ENCODE measurements at regions not wholly inside any gene's neighbourhood (a gene's known extent, or its start where the extent isn't known, plus 50 kb on each side); places are given as distances from the start of the nearest gene placed in this dataset.

DNA sequence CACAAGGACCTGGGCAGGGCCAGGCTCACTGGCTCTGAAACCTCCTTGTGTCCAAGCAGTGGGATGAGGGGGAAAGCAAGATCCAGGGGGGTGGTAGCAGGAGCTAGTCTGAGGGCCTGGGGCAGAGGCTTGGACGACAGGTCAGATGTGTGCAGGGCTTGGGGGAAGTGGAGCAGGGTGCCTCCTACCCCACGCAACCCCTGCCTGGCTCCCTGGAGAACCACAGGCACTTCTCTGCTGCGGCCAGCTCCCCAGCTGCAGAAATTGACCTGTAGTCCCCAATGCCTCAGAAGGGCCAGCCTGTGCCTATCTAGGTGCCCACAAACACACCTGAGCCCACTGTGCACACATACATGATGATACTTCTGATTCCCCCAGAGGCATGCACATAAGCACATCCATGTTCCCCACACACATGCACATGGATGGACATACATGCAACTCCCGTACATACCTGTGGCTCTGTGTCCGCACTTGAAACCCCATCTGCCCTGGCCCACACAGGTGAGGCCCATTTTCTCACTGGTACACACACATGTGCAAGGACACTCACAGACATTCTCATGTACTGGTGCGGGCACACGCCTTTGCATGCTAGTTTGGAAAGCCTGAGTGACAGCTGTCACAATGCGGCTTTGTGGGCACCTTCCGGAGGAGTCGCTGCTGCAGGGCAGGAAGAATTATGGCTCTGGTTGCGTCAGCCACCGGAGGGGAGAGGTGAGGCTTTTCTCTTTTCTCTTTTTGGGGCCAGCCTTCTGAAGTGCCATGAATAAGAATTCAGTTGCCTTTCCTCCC is 247.2 kb upstream of the CSF3R start:
- Histone ChIP-seq H3K27ac (no peak overlapping the region), H3K36me3 (ENCODE audit: low read depth, missing control alignments) (no peaks in the 10 kb centered on the region), H3K4me1 (no peaks in the 10 kb centered on the region), H3K4me3 (no peak overlapping the region), H3K9me3 (no peaks in the 10 kb centered on the region), H3K27me3 (no peaks in the 10 kb centered on the region)
- TF ChIP-seq POLR2A (IDR thresholded peaks at IDR 0.05), result no peak
- TF ChIP-seq, protein P1, sequence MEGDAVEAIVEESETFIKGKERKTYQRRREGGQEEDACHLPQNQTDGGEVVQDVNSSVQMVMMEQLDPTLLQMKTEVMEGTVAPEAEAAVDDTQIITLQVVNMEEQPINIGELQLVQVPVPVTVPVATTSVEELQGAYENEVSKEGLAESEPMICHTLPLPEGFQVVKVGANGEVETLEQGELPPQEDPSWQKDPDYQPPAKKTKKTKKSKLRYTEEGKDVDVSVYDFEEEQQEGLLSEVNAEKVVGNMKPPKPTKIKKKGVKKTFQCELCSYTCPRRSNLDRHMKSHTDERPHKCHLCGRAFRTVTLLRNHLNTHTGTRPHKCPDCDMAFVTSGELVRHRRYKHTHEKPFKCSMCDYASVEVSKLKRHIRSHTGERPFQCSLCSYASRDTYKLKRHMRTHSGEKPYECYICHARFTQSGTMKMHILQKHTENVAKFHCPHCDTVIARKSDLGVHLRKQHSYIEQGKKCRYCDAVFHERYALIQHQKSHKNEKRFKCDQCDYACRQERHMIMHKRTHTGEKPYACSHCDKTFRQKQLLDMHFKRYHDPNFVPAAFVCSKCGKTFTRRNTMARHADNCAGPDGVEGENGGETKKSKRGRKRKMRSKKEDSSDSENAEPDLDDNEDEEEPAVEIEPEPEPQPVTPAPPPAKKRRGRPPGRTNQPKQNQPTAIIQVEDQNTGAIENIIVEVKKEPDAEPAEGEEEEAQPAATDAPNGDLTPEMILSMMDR (IDR thresholded peaks at IDR 0.05), result no peak
- 79 to 87% methylated on average over 10 to 12 of the region's 12 CpGs for WGBS, 2 donors
- DNase-seq, result no peak
- intact Hi-C loops (cut with DNase I; ENCODE audit: low total_unique reads), result no loop called here

DNA sequence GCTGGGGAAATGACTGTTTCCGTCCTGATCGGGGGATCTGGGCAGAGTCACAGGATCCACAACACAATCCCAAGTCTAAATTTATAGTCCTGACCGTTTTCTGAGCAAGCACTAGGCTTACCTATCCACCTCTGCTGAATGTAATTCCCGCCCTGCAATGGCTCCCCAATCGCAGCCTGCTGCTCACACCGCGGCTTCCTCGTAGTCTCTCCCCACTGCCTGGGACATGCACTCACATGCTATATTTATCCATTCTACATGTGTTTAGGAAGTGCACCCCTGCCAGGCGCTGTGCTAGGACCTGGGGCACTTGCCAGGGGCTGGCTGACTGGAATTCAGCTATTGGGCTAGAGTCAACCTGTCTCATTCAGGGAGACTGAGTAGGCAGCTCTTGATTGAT is 246.6 kb upstream of the CSF3R start:
- no peaks in the 10 kb centered on the region for H3K9me3 ChIP-seq
- no peak overlapping the region for H3K27ac ChIP-seq
- H3K36me3 ChIP-seq (ENCODE audit: low read depth, missing control alignments), result no peaks in the 10 kb centered on the region
- H3K4me1 ChIP-seq, result no peaks in the 10 kb centered on the region
- DNase-seq, result no peak
- WGBS, 2 donors, result 70 to 74% methylated on average over 9 of the region's 9 CpGs
- intact Hi-C loops (cut with DNase I; ENCODE audit: low total_unique reads), result no loop called here
- TF ChIP-seq, protein P1 (IDR thresholded peaks at IDR 0.05), result no peak
- TF ChIP-seq POLR2A (IDR thresholded peaks at IDR 0.05), result no peak
- no peaks in the 10 kb centered on the region for H3K27me3 ChIP-seq
- no peak overlapping the region for H3K4me3 ChIP-seq

DNA sequence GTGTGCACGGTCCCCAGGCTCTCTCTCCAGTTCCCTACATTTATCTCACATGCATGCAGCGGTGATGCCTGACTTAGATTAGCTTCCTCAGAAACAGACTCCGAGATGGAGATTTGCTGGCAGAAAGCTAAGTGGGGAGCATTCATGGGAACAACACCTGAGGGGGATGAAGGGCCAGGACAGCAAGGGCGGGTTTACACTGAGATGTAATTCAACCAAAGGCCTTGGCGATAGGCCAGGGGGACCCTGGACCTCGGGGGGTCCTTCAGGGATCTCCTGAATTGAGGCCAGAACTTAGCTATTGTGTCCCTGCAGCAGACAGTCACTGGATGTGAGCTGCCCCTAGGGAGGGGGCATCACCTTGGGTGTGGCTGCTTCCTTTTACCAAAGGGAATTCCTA is 246.1 kb upstream of the CSF3R start:
- no peak for TF ChIP-seq POLR2A (IDR thresholded peaks at IDR 0.05)
- TF ChIP-seq, protein P1 (IDR thresholded peaks at IDR 0.05), result no peak
- intact Hi-C loops (cut with DNase I; ENCODE audit: low total_unique reads), result no loop called here
- no peaks in the 10 kb centered on the region for H3K27me3 ChIP-seq
- DNase-seq, result no peak
- no peak overlapping the region for H3K4me3 ChIP-seq
- H3K9me3 ChIP-seq, result no peaks in the 10 kb centered on the region
- no peaks in the 10 kb centered on the region for H3K4me1 ChIP-seq
- no peak overlapping the region for H3K27ac ChIP-seq
- H3K36me3 ChIP-seq (ENCODE audit: low read depth, missing control alignments), result no peaks in the 10 kb centered on the region
- WGBS, 2 donors, result 83 to 85% methylated on average over 6 of the region's 6 CpGs

DNA sequence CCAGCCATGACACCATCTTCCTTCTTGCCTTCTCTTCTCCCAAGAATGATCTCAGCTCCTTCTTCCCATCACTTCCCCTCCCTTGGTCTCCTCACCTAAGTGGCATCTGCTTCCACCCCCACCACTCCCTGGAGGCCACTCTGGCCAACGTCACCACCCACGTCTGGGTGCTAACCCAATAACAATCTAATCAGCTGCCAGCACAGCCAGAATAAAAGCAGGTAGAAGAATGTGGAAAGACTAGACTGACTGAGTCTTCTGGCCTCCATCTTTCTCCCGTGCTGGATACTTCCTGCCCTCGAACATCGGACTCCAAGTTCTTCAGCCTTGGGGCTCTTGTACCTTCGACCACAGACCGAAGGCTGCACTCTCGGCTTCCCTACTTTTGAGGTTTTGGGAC is 245.3 kb upstream of the CSF3R start:
- H3K9me3 ChIP-seq, result no peaks in the 10 kb centered on the region
- TF ChIP-seq, protein P1 (IDR thresholded peaks at IDR 0.05), result no peak
- no peak for TF ChIP-seq POLR2A (IDR thresholded peaks at IDR 0.05)
- no peaks in the 10 kb centered on the region for H3K27me3 ChIP-seq
- H3K36me3 ChIP-seq (ENCODE audit: low read depth, missing control alignments), result no peaks in the 10 kb centered on the region
- no peak overlapping the region for H3K4me3 ChIP-seq
- no peaks in the 10 kb centered on the region for H3K4me1 ChIP-seq
- DNase-seq, result no peak
- intact Hi-C loops (cut with DNase I; ENCODE audit: low total_unique reads), result no loop called here
- 91 to 93% methylated on average over 7 to 8 of the region's 8 CpGs for WGBS, 2 donors
- no peak overlapping the region for H3K27ac ChIP-seq

DNA sequence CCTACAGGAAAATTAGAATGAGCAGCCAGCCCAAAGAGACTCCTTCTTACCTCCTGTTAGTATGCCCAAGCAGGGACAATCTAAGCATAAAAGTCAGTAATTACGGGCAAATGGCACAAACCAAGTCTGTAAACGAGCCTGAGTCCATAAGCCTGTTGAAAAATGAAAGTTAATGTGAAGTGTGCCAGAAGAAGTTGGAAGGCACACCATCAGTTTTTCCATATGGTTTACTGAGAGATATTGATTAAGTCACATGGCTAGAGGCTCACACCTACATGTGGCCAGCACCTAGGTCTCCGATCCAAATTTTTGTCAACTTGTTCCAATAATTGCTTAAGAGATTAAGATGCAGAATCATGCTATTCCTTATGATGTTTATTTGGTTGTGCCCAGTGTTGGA is 242.4 kb upstream of the CSF3R start:
- intact Hi-C loops (cut with DNase I; ENCODE audit: low total_unique reads), result no loop called here
- no peak for DNase-seq
- no peak for TF ChIP-seq POLR2A (IDR thresholded peaks at IDR 0.05)
- TF ChIP-seq, protein P1 (IDR thresholded peaks at IDR 0.05), result no peak
- Histone ChIP-seq H3K9me3 (no peaks in the 10 kb centered on the region), H3K4me1 (no peaks in the 10 kb centered on the region), H3K27me3 (no peaks in the 10 kb centered on the region), H3K27ac (no peak overlapping the region), H3K4me3 (no peak overlapping the region), H3K36me3 (ENCODE audit: low read depth, missing control alignments) (no peaks in the 10 kb centered on the region)
- WGBS, 2 donors, result 75 to 88% methylated on average over 3 of the region's 3 CpGs

Measured in testis (tissue), 2 donors.